PFSK-1 (cell line): ENCODE measurements at regions not wholly inside any gene's neighbourhood (a gene's known extent, or its start where the extent isn't known, plus 50 kb on each side); places are given as distances from the start of the nearest gene placed in this dataset.

Experiments
- FOXP2 ChIP-seq: optimal IDR thresholded peaks from 2 replicates; pipeline ENCODE3; 2011; ENCODE audit warnings: borderline replicate concordance, control low read depth, inconsistent platforms; ENCODE audit not compliant: insufficient read depth; ENCODE audit errors: extremely low read length, extremely low read depth
- POLR2AphosphoS5 ChIP-seq: IDR thresholded peaks from 2 replicates; pipeline ENCODE4 v1.6.1; 2012; ENCODE audit warnings: low read depth, mild to moderate bottlenecking, control low read depth, low read length, moderate library complexity
- REST ChIP-seq, 2 experiments: IDR thresholded peaks; 2 replicates each; pipeline versions ENCODE4 v1.6.1 to v1.8.0; 2011 to 2012; ENCODE audit warnings: low read depth in 2 of 2, low read length in 2 of 2, control low read depth in 1 of 2, inconsistent platforms in 1 of 2, mild to moderate bottlenecking in 1 of 2, moderate library complexity in 1 of 2; ENCODE audit not compliant: insufficient read depth in 1 of 2
- SIN3A ChIP-seq: IDR thresholded peaks from 2 replicates; pipeline ENCODE4 v1.6.1; 2012; ENCODE audit warnings: mild to moderate bottlenecking, low read length, moderate library complexity, borderline replicate concordance; ENCODE audit not compliant: insufficient read depth
- TAF1 ChIP-seq: IDR thresholded peaks from 2 replicates; pipeline ENCODE4 v1.6.1; 2012; ENCODE audit warnings: low read length, control low read depth, borderline replicate concordance; ENCODE audit not compliant: insufficient read depth

GRCh38 chrX:40465735-40466551, 114.8 kb upstream of the ATP6AP2 start:
- no peak for TF ChIP-seq POLR2AphosphoS5

- TF ChIP-seq POLR2AphosphoS5 = no peak
- TF ChIP-seq SIN3A = no peak
- TF ChIP-seq REST (IDR thresholded peaks at IDR 0.05; ENCODE audit: insufficient read depth in 1 of 2, low read depth in 2 of 2, low read length in 2 of 2) = peak; percentile 67 to 78; a peak in 3 of 4 replicates
These were observed 118.0 kb upstream of the ATP6AP2 start for GRCh38 chrX:40462795-40463194.

- no peak for TF ChIP-seq REST (IDR thresholded peaks at IDR 0.05; ENCODE audit: insufficient read depth in 1 of 2, low read depth in 2 of 2, low read length in 2 of 2)
- TF ChIP-seq POLR2AphosphoS5 = no peak
- TF ChIP-seq FOXP2 = no peak
- TF ChIP-seq SIN3A = no peak
These were observed 119.8 kb upstream of the ATP6AP2 start for GRCh38 chrX:40460926-40461325.

- no peak for TF ChIP-seq FOXP2
- TF ChIP-seq SIN3A = no peak
- no peak for TF ChIP-seq REST (IDR thresholded peaks at IDR 0.05; ENCODE audit: insufficient read depth in 1 of 2, low read depth in 2 of 2, low read length in 2 of 2)
- TF ChIP-seq POLR2AphosphoS5 = no peak
- no peak for TF ChIP-seq TAF1
These were observed 121.1 kb upstream of the ATP6AP2 start for GRCh38 chrX:40459571-40460158.

GRCh38 chrX:40457406-40457805, 123.4 kb upstream of the ATP6AP2 start:
- TF ChIP-seq REST (IDR thresholded peaks at IDR 0.05; ENCODE audit: insufficient read depth in 1 of 2, low read depth in 2 of 2, low read length in 2 of 2) (no peak), FOXP2 (no peak), SIN3A (no peak), POLR2AphosphoS5 (no peak)
